SW480 (cell line): ENCODE measurements at regions not wholly inside any gene's neighbourhood (a gene's known extent, or its start where the extent isn't known, plus 50 kb on each side); places are given as distances from the start of the nearest gene placed in this dataset.

ENCODE experiments used
- DNase-seq: peaks from one replicate; pipeline ENCODE4 v3.0.0-alpha.2; 2016; ENCODE audit warnings: low spot score

DNA sequence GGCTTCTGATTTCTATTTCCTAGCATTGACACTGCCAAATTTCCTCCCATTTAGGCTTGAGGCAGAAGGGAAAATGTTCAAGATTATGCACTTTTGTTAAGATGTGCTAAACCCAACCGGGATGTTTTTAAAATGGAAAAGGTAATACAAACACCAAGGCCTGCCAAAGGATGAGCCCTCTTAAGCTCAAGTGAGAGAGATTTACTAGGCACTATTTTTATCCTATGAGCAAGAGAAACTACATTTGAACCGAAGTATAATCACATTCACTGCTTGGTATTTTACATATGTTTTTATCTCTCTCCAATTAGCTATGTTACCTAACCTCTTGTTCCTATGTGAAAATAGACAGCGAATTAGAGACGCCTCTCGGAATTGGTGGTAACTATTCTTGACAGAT lies 295.8 kb downstream of the GABRB3 start:
- no peak for DNase-seq

DNA sequence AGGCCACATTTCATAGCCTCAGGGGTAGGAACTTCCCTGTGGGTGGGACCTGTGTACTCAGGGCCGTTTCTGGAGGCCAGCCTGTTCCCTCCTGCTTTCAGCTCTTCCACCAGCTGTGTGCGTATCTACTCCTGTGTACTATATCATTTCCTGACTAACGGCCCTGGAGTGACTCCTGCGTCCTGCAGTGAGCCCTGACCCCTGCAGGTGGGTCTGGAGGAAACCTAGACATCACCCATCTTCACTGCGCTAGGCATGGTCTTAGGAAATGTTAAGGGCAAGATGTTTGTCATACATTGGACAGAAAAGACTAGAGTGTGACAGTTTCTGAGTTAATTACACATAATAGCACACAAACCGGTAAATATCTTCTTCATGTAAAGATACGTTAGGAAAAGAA lies 297.3 kb downstream of the GABRB3 start:
- DNase-seq = no peak

DNA sequence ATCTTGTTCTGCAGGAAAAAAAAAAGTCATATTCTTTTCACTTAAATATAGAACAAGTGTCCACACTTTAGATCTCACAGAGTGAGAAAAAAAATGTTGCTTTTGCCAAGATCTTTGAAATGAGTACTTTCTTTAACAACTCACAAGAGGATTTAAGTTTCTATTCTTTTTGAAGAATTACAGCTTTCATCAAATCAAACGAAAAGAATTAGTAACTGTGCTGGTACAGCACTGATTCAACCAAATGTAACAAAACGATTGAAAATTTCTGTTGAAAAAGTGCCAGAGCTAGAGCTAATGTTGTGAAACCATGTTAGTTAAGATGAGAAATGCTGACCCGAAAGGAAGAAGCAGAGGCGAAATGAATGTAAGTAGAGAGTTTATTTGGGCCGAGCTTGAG lies 300.2 kb downstream of the GABRB3 start:
- DNase-seq = no peak

DNA sequence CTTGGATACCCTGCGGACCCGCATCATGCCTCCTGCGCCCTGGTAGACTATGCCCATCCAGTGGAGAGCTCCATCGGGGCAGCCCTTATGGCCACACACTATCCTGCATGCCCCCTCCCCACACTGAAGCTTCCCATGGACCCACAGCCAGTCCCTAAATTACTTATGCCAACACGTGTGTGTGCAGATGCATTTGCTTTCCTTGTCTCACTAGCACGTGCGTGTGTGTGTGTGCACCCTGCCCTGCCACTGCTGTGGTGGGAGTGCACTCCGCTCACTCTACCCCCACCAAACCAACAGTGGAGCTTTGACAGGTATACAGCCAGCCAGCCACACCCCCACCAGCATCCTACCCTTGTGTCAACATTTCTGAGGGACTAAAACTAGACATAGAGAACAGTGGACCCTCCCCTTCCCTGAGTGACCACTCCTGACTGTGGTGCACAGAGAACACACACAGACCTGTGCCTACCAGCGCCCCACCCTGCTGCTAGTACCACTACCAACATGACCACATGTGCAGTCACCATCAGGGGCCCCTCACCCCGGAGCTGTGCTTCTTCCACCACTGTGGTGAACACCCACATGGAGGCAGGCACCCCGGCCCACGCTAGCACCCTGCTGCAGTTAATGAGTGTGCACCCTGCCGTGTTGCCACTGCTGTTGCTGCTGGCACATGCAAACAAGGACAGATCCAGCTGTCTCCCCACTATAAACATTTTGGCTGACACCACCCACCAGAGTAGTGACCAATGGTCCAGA lies 310.8 kb downstream of the GABRB3 start:
- DNase-seq = no peak

DNA sequence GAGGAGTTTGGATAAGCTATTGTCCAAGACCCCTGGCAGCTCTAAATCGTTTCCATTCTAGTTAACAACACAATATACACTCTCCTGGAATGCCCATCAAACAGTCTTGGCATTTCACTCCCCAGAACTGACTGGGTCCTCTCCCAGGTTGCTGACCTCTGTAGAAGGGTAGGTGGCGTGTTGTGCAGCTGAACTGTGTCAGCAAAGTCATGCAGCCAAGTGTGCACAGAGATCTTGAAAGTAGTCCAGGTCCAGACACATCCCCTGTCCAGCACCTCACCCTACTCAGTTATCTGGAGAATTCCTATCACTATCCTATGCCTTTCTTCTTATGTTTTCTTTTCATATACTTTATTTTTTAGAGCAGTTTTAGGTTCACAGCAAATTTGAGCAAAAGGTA lies 312.7 kb downstream of the GABRB3 start:
- no peak for DNase-seq

DNA sequence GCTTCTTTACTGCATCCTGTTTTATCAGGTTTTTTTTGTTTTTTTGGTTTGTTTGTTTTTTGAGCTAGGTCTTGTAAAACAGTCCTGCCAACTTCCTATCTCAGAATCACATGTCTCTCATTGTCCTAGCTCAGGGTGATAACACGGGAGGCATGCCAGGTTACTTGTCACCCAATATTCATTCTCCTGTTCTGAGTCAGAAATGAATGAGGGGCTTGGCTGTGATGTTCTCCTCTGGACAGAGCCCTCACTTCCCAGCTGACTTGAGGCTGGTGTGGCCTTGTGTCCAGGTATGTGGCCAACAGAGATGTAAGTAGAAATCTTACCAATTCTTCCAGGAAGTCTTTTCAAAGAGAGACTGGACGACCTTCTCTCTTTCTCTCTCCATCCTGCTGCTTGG lies 317.0 kb downstream of the GABRB3 start:
- DNase-seq = no peak

DNA sequence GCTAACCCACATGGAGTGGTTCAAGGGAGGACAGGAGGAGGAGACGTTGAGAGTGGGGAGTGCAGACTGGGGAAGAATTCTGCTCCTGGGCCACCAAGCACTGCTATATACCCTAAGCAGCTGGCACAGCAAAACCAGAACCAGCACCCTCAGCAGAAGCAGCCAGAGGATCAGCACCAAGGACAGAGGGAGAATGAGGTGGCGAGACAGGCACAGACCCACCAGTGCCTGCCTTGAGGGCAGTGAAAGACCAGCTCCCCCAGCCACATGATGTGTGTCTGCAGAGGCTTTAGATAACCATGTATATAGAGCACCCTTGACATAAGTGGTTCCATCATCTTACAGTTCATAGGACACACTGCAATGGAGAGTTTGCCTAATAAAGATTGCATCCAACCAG lies 319.0 kb downstream of the GABRB3 start:
- no peak for DNase-seq

DNA sequence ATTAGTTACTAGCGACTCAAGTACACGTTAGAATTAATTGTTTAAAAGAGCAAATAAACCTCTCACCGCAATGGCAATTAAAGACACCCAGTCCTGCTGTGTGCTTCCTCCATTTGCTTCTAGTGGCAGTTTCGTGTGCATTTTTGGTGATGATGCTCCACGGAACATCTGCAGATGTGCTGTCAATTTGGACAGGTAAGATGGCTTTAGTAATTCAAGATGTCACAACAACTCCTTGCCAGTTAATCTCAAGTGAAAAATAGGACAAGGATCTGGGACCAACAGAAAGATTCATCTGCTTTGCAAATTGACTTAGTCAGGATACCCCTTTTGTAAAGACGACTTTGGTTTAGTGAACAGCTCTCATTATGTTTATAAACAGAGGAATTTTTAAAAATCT lies 320.9 kb downstream of the GABRB3 start:
- no peak for DNase-seq

DNA sequence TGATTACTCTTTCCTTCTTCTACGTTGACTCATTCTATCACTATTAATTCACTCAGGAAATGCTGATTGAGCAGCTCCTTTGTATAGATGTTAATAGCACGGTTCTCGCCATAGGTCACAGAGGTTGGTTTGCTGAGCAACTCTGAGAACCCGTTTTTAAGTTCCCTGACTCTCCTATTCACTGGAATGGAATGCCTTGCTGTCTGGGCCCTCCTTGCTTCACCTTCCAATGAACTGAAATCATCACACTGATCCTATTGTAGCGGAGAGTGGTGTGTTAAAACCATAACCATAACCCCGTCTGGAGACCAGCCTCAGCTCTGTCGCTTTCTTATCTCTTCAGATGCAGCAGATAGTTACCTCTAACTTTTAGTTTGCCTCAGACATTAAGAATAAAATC lies 323.6 kb downstream of the GABRB3 start:
- no peak for DNase-seq

DNA sequence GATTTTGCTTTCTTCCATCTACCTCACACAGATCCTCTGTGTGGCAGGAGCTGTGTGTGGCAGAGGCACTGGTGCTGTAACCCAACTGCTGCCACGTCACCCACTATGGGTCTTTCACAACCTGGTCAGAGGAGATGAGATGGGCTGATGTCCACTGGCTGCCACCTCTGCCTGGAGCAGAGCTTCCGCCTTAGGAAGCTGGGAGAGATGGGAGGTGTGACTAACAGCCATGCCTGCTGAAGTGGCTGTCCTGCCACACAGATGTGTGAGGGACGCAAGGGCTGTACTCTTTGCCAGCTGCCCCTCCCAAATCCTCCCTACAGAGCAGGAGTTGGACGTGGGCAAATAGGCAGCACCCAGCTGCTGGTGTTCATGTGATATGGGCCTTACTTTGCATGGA lies 329.5 kb downstream of the GABRB3 start:
- no peak for DNase-seq

DNA sequence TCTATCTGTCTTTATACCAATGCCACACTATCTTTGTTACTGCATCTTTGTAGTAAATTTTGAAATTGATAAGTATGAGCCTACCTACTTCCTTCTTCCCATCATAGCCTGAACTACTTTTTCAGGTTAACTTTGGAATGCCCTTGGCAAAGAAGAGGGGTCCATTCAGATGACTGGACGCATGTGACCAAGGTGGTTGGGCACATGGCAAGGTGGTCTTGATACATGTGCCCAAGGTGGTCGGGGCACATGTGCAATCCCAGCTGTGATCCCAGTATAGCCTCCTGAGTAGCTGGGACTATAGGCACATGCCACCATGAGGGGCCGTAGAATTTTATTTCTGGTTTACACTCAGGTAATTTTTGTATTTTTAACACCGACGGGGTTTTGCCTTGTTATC lies 330.2 kb downstream of the GABRB3 start:
- no peak for DNase-seq

DNA sequence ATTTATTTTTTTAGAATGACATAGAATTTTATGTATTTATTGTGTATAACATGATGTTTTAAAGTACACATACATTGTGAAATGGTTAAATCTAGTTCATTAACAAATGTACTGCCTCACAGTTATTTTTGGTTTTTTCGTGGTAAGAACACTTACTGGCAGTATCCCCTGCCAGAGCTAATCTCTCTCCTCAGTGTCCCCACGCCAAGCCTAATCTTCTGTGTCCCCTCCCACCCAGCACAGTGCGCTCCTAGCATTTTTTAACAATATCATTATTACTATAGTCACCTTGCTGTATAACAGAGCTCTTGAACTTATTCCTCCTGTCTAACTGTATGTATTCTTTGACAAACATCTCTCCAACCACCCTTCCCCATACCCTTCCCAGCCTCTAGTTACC lies 333.2 kb downstream of the GABRB3 start:
- no peak for DNase-seq

DNA sequence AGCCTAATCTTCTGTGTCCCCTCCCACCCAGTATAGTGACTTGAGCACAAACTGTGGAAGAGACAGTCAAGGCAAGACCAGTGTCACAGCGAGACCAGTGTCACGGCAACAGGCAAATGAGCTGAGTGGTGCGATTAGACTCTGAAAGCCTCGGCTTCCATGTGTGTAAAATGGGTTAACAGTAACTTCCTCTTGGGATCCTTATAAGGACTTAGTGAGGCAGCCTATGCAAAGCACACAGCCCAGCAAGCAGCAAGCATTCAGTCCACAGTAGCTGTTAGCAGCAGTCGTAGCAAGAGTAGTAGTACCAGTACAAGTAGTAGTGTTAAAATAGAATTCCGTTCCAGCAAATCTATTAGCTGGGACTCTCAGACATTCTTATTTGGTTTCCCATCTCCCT lies 334.1 kb downstream of the GABRB3 start:
- DNase-seq = peak; percentile 17

DNA sequence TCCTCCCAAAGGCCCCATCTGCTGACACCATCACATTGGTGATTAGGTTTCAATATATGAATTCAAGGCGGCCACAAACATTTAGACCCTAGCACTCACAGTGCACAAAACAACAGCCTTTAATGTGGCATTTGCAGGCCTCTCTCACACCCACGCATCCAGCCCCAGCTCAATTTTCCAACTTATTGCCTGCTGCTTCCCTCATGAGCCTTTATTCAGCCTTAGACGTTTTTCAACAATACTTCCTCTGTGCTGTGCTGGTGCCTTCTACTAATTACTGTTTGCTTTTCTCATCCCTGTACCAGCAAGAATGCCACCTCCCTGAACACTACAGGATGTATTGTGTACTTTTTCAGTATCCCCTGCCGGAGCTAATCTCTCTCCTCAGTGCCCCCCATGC lies 334.6 kb downstream of the GABRB3 start:
- DNase-seq = peak; percentile 88

DNA sequence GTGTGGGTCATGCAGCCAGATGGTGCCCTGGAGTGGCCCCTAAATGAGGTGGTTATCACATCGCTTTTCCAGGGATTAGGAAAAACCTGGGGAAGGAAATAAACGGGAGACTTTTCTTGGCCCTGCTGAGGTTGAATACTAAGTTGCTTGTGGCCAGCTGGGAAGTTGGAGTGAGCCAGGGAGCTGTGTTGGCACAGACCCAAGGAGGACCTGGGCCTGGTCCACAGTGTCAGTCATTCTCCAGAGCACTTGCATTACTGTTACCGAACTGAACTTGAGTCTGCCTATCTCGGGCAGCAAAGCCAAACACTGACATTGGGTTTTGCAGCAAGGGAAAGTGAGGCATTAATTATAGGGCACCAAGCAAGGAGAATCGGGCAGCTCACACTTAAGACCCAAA lies 339.0 kb downstream of the GABRB3 start:
- DNase-seq = no peak

DNA sequence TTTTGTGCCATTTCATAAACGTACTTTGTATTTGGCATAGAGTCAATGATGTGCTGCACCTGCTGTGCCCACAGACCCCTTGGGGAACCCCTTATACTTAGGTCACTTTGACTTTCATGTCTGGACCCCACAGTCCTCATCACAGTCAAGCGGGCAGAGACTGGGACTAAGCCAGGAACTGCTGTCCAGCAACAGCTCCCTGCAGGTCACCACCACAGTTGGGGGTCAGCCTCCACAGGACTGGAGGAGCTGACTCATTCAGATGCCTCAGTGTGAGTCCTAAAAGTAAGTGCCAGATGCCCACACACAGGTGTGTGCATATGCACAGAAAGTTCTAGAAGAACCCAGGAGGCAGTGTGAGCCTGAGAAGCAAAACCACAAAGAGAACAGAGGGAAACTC lies 339.8 kb downstream of the GABRB3 start:
- DNase-seq = no peak

DNA sequence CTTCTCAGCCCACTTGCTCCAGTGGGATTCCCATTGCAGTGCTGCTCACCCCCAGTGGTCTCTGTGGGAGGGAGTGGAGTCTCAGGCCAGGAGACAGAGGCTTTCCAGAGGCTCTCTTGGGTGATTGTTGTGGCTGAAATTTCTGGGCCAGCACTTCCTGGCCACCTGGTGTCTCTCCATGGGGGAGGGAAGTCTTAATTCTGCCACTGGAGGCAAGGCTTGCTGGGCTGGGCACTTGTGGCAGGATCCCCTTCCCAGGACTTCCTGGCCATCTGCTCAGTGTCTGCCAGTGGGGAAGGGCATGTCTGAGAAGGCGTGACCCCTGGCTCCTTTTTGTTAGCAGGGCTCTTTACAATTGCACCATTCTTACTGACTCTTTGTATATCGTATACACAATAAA lies 351.8 kb downstream of the GABRB3 start:
- peak; percentile 5 for DNase-seq

DNA sequence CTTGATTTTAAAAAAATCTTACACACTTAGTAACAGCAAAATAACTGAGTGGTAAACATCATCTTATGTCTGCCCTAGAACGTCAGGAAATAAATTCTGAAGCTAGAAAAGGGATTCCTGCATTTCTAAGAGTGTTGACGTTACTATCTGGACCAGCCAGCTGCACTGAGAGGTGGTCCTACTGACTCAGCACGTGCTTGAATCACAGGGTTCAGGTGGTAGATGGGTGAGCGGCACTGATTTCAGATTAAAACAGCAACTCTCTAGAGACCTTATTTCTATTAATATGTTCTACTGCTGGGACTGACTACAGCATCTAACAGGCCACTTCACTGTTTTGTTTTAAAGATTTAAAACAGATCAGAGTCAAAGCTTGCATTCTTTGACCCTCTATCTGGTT lies 377.2 kb downstream of the GABRB3 start:
- no peak for DNase-seq

DNA sequence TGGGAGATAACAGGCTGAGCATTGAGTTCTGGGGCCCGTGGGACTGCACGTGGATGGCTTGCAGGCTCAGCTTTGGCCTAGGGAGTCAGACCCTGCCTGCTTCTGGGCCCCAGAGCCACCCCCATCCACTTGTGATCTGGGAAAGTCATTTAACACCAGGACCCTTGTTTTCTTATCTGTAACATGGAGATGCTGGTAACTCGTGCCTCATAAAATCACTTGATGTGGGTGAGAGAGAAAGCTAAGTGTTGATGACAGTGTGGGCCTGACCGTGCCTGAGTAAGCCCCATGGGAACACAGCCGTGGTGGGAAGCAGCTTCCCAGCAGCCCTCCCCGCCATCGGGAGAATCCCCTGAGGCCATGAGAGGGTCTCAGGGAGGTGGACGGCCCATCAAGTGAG lies 378.1 kb downstream of the GABRB3 start:
- DNase-seq = no peak

DNA sequence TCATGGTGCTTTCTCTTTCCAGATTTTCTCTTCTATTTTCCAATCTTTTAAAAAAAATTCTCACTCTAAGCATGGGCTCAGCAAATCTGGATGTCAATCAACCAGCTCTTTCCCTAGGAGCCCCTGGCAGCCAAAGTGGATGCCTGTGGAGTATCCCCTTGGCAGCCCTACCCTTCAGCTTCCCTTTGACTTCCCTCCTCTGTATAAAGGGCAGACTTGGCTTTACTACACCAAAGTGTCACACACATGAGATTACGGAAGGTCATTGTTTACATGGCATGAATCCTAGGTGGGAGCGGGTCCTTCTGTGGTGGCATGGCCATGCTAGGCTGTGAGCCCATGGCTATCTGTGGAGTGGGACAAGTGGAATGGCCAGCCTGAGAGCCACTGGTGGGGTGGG lies 379.9 kb downstream of the GABRB3 start:
- no peak for DNase-seq

DNA sequence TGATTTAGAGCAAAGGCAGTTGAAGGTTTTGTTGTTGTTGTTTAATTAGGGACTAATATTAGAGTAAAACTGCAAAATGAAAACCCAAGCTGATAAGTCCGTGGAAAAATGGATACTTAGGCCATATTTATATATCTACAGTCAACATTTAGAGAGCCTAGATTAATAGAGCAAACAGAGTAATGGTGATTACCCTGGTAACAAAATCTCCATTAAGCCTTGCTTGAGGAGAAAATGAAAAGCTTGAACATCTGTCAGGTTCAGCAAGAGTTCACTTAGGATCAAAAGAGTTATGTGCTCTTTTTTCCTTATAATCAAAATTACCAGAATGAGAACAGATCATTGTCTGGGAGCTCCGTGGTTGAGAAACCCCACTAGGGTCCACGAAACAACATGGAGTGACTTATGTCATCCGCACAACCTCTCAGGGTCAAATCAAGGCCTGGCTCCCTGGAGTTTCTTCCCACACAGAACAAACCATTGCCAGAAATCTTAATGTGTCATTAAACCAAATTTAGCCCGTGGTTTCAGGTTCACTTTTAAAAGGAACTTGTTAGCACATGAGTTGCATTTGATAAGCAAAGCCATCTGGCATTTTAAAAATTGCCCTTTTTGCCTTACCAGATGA lies 381.2 kb downstream of the GABRB3 start:
- no peak for DNase-seq

DNA sequence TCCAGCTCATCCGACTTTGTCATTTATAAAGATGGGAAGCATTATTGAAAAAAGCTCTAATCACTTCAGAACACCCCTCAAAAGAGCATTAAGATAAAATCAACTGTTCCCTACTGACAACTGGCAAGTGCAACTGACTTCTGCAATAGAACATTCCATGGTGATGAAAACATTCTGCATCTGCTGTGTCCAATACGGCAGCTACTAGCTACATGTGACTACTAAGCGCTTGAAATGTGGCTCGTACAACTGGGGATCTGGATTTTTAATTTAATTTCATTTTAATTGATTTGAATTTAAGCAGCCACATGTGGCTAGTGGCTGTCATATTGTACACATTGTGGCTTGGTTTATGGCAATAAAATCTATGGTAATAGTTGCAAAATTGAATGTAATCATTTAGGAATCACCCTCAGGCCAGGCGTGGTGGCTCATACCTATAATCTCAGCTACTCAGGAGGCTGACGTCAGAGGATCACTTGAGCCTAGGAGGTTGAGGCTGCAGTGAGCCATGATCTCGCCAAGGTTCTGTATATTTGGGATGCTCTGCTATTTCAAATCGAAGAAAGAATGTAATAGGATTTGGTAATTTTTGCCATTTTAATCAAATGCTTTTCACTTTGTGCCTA lies 390.3 kb downstream of the GABRB3 start:
- DNase-seq = no peak

DNA sequence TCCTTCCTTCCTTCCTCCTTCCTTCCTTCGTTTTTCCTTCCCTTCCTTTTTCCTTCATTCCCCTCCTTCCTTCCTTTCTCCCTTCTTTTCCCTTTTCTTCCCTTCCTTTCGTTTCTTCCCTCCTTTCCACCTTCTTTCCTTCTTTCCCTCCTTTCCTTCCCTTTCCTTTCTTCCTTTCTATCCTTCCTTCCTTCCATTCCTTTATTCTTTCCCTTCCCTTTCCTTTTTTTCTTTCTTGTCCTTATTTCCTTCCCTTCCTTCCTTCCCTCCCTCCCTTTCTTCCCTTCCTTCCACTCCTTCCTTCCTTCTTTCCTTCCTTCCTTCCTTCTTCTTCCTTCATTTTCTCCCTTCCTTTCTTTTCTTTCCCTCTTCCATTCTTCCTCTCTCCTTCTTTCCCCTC lies 394.6 kb downstream of the GABRB3 start:
- no peak for DNase-seq

DNA sequence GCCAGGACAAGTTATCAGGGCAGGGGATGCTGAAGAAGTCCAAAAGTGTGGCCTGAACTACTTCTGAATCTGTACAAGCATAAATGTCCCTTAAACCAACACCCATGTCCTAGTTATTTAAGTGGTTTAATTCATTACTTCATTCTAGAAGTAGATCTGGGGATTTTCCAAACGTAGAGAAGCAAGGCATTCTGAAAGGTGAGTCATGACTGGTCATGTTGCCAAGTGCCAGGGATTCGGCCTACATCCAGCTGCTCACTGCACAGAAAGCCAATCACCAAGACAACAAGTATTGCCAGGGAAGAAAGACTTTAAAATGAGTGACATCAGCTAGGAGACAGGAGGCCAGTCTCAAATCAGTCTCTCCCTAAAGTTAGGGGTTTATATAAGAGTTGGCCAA lies 396.6 kb downstream of the GABRB3 start:
- no peak for DNase-seq
